ENCODE measurements at regions not wholly inside any gene's neighbourhood (a gene's known extent, or its start where the extent isn't known, plus 50 kb on each side); places are given as distances from the start of the nearest gene placed in this dataset.

DNA sequence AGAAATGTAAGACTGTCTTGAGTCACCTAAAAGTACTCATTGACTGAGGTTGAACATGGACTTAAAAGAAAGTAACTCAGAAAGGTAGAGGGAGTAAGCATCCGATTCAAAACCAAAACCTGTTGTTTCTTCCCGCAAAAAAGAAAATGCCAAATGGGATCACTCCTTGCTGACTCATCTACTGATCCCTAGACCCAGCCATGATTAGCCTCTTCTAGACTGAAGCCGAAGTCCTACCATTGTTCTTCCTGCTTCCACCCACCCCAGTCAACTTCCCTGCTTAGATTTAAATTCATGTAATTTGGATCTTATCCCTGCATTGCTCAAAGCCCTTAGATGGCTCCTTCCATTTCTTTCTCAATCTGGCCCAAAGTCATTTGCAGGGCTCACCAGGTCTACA is 760.5 kb upstream of the SOX9 start:
- TF ChIP-seq, protein P1, sequence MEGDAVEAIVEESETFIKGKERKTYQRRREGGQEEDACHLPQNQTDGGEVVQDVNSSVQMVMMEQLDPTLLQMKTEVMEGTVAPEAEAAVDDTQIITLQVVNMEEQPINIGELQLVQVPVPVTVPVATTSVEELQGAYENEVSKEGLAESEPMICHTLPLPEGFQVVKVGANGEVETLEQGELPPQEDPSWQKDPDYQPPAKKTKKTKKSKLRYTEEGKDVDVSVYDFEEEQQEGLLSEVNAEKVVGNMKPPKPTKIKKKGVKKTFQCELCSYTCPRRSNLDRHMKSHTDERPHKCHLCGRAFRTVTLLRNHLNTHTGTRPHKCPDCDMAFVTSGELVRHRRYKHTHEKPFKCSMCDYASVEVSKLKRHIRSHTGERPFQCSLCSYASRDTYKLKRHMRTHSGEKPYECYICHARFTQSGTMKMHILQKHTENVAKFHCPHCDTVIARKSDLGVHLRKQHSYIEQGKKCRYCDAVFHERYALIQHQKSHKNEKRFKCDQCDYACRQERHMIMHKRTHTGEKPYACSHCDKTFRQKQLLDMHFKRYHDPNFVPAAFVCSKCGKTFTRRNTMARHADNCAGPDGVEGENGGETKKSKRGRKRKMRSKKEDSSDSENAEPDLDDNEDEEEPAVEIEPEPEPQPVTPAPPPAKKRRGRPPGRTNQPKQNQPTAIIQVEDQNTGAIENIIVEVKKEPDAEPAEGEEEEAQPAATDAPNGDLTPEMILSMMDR (conservative IDR thresholded peaks at IDR 0.05; ENCODE audit: low read length), result no peak
- TF ChIP-seq EZH2phosphoT487 (IDR thresholded peaks at IDR 0.05; ENCODE audit: borderline replicate concordance), result no peak
- H3K79me2 ChIP-seq (ENCODE audit: insufficient read depth, low read length), result no peaks in the 10 kb centered on the region
- H3K4me1 ChIP-seq (ENCODE audit: insufficient read depth, low read length, poor library complexity, severe bottlenecking), result no peaks in the 10 kb centered on the region
- no peak overlapping the region for H2AFZ ChIP-seq (ENCODE audit: low read length)
- H4K20me1 ChIP-seq (ENCODE audit: insufficient read depth, low read length, poor library complexity, severe bottlenecking), result no peaks in the 10 kb centered on the region
- no peak overlapping the region for H3K4me3 ChIP-seq (ENCODE audit: low read length, poor library complexity, severe bottlenecking)
- H3F3A ChIP-seq (ENCODE audit: low read depth), result no peaks in the 10 kb centered on the region
- H3K4me2 ChIP-seq (ENCODE audit: low read depth, low read length, poor library complexity, severe bottlenecking), result no peak overlapping the region
- H3K9me2 ChIP-seq (replicated peaks; ENCODE audit: low read depth, low read length), result no peaks in the 10 kb centered on the region
- no peaks in the 10 kb centered on the region for H3K27me3 ChIP-seq (ENCODE audit: insufficient read depth, low read length, poor library complexity, severe bottlenecking)
- no peak overlapping the region for H3K9ac ChIP-seq (ENCODE audit: low read depth, low read length, poor library complexity, severe bottlenecking)
- H3K36me3 ChIP-seq (ENCODE audit: insufficient read depth, low read length), result no peaks in the 10 kb centered on the region
- H3K9me3 ChIP-seq (ENCODE audit: insufficient read depth, low read depth, low read length), result 0 out of 2 replicates have a peak, but pooled peaks cover 5% of the 10 kb centered on the region

DNA sequence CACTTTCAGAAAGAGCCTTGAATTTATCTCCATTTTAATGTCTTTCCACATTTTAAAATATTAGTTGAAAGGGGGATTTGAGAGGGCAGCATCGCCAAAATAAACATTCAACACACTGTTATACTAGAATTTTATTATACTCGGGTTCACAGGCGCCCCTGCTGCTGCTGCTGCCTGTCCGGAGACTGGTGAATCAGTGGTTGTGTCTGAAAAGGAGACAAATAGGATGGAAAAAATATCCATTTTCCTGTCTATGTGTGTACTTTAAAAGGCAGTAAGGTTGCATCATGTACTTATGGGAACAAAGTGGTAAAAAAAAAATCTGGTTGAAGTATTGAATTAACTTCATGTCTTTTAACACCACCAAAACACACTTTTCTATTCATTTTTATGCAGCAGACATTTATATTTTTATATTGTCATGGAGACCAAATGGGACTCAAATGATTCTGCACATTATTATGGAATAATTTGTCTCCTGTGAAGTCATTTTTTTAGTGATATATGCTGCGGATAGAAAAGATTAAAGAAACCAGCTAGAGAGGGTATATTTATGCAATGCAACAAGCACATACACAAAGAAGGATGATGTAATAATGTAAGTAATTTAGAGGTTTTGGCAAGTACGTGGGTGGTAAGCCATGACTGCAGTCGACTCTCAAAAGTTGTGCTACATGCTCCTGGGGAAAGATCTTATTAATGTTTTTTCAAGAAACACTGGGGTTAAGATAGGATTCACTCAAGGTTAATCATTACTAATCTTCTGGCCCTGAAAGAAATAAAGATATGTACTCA is 759.0 kb upstream of the SOX9 start:
- Histone ChIP-seq H3K4me3 (ENCODE audit: low read length, poor library complexity, severe bottlenecking) (no peak overlapping the region), H3F3A (ENCODE audit: low read depth) (no peaks in the 10 kb centered on the region), H3K4me2 (ENCODE audit: low read depth, low read length, poor library complexity, severe bottlenecking) (no peak overlapping the region), H3K27me3 (ENCODE audit: insufficient read depth, low read length, poor library complexity, severe bottlenecking) (no peaks in the 10 kb centered on the region), H3K79me2 (ENCODE audit: insufficient read depth, low read length) (no peaks in the 10 kb centered on the region), H2AFZ (ENCODE audit: low read length) (no peak overlapping the region), H3K4me1 (ENCODE audit: insufficient read depth, low read length, poor library complexity, severe bottlenecking) (no peaks in the 10 kb centered on the region), H3K9me2 (replicated peaks; ENCODE audit: low read depth, low read length) (no peaks in the 10 kb centered on the region), H3K9me3 (ENCODE audit: insufficient read depth, low read depth, low read length) (0 out of 2 replicates have a peak, but pooled peaks cover 5% of the 10 kb centered on the region), H3K36me3 (ENCODE audit: insufficient read depth, low read length) (no peaks in the 10 kb centered on the region), H3K9ac (ENCODE audit: low read depth, low read length, poor library complexity, severe bottlenecking) (no peak overlapping the region), H4K20me1 (ENCODE audit: insufficient read depth, low read length, poor library complexity, severe bottlenecking) (no peaks in the 10 kb centered on the region)
- TF ChIP-seq, protein P1 (conservative IDR thresholded peaks at IDR 0.05; ENCODE audit: low read length), result no peak
- no peak for TF ChIP-seq EZH2phosphoT487 (IDR thresholded peaks at IDR 0.05; ENCODE audit: borderline replicate concordance)

DNA sequence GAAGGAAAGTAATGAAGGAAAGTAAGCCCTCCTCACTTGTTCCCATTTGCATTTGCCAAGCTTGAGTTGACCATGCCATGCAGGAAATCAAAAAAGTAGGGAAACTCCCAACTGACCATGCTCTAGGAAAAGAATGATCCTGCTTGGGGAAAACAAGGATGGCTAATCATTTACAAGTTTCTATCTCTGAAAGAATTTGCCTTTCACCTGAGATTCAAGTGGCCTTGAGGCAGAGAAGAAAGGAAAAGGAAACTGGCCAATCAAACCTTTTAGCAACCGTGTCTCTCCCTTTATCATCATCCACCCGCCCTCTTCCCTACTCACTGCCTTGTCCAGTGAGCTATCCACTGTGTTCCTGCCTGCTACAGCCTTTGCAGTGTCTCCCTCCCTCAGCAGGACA is 757.2 kb upstream of the SOX9 start:
- Histone ChIP-seq H3K9me3 (ENCODE audit: insufficient read depth, low read depth, low read length) (0 out of 2 replicates have a peak, but pooled peaks cover 5% of the 10 kb centered on the region), H4K20me1 (ENCODE audit: insufficient read depth, low read length, poor library complexity, severe bottlenecking) (no peaks in the 10 kb centered on the region), H3F3A (ENCODE audit: low read depth) (no peaks in the 10 kb centered on the region), H3K9ac (ENCODE audit: low read depth, low read length, poor library complexity, severe bottlenecking) (no peak overlapping the region), H3K4me1 (ENCODE audit: insufficient read depth, low read length, poor library complexity, severe bottlenecking) (no peaks in the 10 kb centered on the region), H3K79me2 (ENCODE audit: insufficient read depth, low read length) (no peaks in the 10 kb centered on the region), H3K4me2 (ENCODE audit: low read depth, low read length, poor library complexity, severe bottlenecking) (no peak overlapping the region), H3K36me3 (ENCODE audit: insufficient read depth, low read length) (no peaks in the 10 kb centered on the region), H3K9me2 (replicated peaks; ENCODE audit: low read depth, low read length) (no peaks in the 10 kb centered on the region), H3K27me3 (ENCODE audit: insufficient read depth, low read length, poor library complexity, severe bottlenecking) (no peaks in the 10 kb centered on the region), H3K4me3 (ENCODE audit: low read length, poor library complexity, severe bottlenecking) (no peak overlapping the region), H2AFZ (ENCODE audit: low read length) (no peak overlapping the region)
- TF ChIP-seq, protein P1 (conservative IDR thresholded peaks at IDR 0.05; ENCODE audit: low read length), result no peak
- TF ChIP-seq EZH2phosphoT487 (IDR thresholded peaks at IDR 0.05; ENCODE audit: borderline replicate concordance), result no peak

All from Loucy (cell line).